ENCODE measurements at regions not wholly inside any gene's neighbourhood (a gene's known extent, or its start where the extent isn't known, plus 50 kb on each side); places are given as distances from the start of the nearest gene placed in this dataset.

DNA sequence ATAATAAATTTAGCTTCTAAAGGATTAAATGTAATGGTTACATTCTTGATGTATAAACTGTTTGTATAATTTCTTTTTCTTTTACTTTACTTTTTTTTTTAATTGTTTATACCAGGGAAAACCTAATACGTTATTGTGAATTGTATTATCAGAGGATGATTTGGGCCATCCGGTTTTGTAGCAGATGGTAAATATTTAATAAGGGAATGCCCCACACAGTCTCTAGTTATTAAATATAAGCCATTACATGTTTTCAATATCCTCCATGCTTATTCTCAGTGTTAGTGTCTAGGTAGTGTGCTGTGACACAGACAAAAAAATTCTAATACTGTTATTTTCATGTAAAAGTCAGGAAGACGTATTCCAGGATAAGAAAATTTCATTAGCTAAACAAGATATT, 553.9 kb downstream of the ZNF804A start:
- no peak for DNase-seq

DNA sequence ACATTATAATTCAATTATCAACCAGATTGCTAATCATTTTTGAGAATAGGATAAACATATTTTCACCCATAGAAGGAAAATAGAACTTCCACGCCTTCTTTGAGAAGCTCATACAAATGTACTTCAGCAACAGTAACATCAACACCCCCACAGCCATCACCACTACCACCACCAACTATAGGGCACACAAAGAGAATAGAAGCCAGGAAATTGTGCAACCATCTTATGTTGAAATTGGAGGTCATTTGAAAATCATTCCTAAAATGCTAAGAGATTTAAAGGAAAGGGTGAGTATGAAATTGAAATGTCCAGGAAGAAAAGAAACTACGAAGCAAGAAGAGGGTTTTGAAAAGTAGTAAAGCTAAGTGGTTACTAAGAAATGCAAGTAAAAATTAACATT, 563.4 kb downstream of the ZNF804A start:
- no peak for DNase-seq

DNA sequence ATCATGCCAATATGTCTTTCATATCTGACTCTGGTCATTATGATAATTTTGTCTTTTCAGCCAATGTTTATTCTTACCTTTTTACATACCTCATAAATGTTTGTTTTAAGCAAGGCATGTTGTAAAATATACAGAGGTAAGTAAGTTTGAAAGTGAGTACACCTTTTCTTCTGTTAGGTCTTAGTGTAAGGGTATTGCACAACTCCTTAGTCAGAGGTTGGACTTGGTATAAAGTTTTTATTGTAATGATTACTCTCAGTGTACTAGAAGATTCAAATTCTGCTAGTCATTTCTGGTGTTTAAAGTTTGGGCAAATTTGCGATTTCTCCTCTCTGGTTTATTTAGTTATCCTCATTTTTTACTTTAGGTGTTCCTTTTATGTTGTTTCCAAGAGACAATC, 564.3 kb upstream of the FSIP2 start:
- no peak for DNase-seq

DNA sequence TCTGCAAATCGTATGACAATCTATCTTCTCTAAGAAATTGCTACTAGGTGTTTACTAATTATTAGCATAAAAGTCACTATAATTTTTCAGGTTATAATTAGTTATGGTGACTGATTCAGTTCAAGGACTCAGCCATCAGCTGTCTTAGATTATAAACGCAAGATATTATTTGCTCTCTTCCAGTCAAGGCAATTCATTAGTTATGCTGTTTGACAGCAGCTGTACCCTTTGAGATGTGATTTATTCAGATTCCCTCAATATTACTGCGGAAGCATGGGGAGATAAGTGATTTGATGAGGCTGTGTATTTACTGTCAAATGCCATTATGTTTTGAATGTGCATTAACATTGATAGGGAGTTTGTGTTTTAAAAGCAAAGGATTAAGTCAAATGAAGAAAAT, 558.9 kb upstream of the FSIP2 start:
- DNase-seq: no peak

DNA sequence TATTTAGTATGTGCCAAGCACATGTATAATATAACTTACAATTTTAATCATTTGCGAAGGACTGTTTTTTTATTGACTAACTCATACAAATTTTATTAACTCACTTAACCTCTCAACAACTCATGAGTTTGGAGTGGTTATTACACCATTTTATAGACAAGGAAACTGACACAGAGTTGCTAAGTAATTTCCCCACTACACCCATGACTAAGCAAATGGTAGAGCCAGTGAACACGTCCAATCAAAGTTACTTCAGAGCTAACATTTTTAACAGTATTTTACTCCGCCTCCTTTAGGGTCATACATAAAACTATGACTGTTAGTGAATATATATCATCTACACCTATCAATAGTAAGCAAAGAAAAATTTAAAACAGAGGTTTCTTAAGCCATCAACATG, 556.7 kb upstream of the FSIP2 start:
- DNase-seq: no peak

DNA sequence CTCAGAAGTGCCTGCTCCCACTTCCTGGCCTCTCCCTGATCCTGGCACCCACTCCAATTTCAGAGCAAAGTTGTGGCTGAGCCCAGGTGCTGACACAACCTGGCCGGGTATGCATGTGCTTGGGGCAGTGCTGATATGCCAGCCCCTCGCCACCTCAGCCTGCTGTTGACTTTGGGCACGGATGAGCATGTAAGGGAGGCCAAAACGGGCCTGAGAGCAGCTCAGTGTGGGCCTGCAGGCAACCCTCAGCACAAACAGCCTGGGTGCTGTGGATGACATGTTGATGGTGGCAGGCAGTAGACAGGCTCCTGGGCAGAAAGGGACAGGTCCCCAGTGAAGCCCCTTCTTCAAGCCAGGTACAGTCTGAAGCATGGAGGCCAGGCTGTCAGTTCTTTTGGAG, 553.6 kb upstream of the FSIP2 start:
- DNase-seq: no peak

DNA sequence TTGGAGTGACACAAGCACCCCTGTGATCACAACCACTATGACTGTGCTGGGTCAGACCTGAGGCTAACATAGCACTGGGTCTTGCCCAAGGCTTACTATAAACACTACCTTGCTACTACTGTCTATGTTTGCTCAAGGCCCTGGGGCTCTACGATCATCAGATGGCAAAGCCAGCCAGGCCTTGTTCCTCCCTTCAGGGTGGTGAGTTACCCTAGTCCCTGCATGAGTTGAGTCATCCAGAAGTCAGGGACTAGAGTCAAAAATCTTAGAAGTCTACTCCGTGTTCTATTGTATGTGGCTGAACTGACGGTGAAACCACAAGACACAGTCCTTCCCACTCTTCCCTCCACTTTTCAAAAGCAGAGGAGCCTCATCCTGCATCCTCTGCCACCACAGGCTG, 551.2 kb upstream of the FSIP2 start:
- DNase-seq: no peak

DNA sequence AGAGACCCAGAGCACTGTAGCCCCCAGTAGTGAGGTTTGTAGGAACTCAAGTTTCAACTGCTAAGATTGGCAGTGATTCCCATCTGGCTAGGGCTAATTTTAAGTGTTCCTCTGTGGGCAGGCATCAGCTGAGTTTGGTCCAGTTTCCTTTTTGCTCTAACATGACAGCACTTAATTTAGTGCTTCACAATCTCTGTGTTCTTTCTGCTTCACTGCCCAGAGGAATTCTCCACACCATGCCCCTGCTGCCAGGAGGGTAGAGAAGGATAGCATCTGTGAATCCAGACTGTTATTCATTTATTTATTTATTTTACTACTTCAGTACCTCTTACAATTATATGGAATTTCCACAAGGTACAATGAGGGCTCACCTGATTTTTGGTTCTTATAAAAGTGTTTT, 549.9 kb upstream of the FSIP2 start:
- no peak for DNase-seq

DNA sequence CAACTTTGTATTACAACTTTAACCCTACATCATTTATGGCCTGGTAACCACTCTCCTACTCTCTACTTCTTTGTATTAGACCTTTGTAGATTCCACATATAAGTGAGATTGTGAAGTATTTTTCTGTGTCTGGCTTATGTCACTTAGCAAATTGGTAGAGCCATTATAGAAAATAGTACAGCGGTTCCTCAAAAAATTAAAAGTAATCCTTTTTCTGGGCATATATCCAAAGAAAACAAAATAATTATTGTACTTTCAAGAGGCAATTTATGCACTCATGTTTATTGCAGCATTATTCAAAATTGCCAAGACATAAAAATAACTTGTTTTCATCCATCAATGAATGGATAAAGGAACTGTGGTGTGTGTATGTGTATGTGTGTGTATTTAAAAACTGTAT, 537.5 kb upstream of the FSIP2 start:
- DNase-seq: no peak

DNA sequence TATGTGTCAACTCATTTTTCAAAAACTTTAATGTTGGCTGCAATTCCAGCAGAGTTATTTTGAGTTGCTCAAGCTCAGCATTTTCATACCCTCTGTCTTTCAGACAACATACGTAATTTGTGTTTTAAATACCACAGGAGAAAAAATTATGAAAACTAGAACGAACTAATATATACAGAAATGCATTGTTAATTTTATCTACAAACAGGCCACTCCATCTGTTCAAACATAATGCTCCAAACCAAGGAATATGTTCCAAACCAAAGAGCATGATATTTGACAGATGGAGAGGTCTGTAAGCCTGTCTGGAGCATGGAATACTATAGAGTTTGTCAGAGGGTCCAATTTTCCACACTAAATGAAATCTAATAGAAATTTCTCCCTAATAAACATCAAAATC, 536.2 kb upstream of the FSIP2 start:
- DNase-seq: no peak

DNA sequence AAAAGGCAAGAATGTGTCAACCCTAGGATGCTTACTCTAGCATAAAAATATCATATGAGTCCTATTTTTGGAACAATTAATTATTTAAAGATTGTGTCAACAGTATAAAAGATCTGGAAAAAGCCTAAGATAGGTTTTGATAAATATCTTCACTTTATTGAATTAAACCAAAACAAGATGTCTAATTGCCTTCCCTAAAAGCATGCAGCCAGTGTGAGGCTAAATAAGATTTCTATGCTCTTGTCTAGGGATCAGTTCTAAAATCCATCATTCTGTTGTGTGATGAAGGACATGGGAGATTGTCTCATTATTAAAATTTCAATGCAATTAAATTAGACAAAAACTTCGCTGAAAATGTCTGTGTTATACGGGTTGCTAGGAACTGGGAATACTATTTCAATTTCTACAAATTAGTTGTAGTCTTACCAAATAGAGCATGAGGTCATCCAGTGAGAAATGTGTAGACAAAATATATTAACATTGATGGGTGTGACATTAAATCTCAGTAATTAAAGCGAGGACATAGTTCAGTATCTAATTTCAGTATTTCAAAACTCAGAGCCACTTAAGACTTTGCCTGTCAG, 535.6 kb upstream of the FSIP2 start:
- DNase-seq: no peak

DNA sequence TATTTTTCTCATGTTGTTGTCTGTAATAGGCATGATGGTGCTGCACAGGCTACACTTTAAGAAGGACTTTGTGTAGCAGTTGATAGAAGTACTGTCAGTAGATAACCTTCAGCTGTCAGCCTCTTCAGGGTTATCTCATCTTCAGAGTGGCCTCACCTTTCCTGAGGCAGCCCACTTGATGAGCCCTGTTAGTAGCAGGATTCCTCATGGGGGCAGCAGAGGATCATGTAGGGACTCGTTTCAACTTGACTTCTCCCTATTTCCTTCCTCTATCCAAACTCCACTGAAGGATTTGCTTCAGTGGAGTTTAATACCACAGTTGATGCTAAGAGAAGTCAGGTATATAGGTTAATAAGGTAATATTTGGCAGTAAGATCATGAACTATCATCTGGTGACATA, 530.3 kb upstream of the FSIP2 start:
- no peak for DNase-seq

DNA sequence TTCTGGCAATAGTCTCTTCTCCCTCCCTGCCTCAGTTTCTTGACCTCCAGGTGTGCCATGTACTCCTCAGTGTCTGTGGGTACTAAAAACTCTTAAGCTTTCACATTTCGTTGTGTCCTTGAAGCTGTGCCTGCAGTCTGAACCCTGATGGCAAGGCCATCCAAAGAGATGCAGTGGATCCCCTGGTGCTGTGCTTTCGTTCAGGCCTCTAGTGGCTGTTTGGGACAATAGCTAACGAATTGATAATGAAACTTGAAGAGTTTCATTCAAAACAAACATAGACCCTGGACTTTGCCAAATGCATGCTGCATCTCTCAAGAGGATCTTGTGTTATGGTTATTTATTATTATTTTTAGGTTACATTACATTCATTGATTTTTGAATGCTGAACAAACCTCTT, 523.1 kb upstream of the FSIP2 start:
- DNase-seq: no peak

DNA sequence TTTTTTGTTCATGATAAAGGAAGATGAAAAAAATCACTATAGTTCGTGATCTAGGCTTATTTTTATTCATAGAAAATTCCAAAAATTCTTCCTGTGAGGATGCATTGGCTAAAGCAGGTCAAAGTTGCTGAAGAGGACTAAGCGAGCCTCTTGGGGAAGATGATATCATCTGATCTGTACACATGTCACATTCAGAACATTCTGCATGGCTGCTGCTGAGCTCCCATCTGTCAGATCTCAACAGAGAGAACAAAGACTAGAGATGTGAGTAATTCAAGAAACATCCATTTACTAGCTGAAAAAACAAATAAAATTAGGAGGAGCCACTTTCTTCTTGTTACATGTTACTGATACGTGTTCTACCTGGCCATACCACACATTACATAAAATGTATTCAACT, 518.6 kb upstream of the FSIP2 start:
- DNase-seq: no peak

DNA sequence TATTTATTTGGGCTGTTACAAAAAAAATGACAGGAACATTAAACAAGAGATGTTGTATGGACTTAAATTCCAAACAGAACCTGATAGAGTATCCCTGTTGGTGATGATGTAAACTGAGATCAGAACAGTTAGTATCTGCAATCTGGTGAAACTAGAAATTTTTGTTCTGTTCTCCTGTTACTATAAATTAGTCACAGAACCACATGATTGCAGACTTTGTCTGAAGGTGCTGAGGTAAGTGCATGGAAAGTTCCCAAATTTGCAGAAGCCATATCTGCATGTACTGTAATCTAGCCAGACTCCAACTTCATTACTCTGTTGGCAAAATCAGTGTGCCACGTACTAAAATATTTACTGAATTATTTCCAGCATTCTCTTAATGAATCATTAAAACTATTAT, 516.3 kb upstream of the FSIP2 start:
- DNase-seq: no peak

DNA sequence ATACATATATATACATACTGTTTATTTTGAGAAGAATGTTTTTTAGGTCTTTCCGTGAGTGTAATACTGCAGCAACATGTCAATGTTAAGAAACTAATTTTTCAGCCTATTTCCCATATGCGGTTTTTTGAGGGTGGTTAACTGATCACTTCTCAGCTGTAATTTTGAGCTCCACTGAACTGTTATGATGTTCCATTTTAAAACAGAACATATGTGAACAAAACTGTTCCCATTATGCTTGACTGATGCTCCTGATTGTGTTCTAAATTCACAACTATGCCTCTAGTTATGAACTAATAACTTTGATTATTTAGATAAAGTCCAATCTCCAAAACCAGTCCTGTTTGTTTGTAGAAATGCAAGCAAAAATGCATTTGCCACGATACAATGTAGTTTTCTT, 511.2 kb upstream of the FSIP2 start:
- DNase-seq: no peak

DNA sequence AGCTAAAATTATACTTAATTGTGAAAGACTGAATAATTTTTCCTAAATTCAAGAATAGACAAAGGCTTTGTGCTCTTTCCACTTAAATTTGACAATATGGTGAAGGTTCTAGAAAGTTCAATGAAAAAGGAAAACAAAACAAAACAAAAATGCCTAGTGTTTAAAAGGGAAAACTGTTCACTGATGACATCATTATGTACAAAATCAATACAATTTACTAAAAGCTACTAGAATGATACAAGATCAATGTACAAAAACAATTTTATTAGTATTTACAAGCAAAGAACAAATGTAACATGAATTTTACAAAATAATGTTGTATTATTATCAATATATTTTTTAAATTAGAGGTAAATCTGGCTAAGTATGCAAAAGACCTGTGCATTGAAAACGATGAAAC, 499.1 kb upstream of the FSIP2 start:
- no peak for DNase-seq

DNA sequence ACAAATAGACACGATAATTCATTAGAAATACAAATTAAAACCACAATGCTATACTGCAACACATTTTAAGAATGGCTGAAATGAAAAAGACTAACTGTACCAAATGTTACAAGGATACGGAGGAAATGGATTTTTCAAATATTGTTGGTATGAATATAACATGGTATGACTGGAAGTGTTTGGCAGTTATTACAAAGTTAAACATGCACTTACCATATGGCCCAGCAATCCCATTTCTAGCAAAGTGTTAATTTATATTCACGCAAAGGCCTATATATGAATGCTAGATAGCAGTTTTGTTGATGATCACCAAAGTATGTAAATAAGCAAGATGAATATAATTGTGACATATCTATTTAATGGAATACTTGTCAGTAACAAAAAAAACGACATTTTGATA, 497.8 kb upstream of the FSIP2 start:
- DNase-seq: no peak

DNA sequence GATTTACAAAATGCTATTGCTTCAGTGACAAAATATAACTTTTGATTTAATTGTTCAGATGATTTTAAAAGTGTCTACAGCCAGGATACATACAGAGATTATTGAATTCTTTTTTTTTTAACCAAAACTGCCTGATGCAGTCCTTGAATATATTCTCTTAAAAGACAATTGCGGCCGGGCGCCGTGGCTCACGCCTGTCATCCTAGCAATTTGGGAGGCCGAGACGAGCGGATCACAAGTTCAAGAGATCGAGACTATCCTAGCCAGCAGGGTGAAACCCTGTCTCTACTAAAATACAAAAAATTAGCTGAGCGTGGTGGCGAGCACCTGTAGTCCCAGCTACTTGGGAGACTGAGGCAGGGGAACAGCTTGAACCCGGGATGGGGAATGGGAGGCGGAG, 497.0 kb upstream of the FSIP2 start:
- DNase-seq: no peak

DNA sequence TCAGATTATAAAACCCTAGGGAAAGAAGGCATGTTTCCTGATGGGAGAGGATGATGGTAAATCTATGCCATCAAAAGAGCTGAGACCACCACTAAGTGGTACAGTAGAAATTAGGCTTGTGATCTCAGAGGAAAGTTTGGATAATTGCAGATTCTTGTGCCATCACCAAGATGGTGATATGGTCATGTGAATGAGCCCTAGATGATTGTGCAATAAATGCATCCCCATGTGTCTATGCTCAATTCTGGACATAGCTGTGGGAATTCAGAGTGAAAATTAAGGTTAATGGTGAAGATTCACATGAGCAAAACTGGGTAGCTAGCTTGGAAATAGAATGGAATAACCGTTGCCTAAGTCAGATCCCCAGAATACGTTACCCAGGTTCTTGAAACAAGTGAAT, 496.1 kb upstream of the FSIP2 start:
- no peak for DNase-seq

DNA sequence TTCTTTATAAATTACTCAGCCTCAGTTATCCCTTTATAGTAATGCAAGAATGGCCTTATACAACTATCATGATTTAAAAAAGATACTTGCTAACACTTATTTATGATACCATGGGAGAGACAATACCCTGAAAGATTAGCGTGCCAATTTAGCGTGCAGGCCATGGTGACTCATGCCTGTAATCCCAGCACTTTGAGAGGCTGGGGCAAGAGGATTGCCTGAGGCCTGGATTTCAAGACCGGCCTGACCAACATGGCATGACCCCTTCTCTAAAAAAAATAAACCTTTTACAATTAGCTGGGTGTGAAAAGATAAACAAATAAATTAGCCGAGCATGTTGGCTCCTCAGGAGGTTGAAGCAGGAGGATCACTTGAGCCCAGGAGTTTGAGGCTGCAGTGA, 493.4 kb upstream of the FSIP2 start:
- no peak for DNase-seq

DNA sequence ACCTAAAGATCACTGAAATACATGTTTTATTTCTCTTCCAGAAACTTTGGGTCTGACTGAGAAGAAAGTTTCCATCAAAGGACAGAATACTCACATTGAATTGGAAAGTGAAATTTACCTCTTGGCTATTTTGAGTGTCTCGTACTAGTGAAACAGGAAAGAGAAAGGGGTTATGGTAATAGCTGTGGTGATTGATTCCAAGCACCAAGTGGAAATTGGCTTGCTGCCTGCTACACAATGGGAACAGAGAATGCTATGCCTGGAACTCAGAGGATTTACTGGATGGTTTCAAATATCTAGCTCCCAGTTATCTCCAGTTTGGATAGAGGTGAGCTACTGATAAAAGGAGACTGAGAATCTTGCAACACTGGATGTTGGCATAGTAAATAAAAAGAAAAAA, 492.8 kb upstream of the FSIP2 start:
- DNase-seq: no peak

DNA sequence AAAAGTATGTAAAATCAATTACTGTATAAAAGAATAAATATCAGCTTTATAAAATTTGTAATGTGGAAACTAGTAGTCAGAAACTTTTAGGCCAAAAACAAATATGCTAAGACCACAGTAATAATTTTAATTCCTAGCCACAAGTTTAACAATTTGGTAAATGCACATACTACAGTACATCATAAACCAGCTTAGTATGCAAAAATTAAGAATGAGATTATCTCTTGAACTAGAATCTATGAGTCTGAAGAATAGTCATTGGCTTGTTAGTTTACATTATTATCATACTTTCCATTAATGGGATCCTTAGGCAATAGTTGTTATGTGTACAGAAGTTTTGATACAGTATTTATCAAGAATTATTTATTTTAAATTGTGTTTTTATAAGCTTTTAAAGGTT, 491.9 kb upstream of the FSIP2 start:
- DNase-seq: no peak

DNA sequence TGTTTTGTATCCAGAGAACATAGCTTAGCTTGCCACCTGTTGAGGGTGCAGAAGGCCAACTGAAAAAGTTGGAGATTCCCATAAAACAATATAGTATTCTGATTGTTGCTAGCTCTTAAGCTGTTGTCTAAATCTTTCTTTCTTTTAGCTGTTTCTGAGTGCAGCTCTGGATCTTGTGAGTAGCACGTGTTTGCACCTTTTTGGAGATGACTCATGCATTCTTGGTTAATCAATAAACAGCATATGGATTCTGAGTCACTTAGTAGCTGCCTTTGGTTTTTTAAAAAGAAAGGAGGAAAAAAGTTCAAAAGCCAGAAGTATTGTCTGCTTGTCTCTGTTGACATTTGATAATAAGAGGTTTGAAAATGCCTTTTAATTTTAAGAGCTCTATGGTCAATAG, 483.0 kb upstream of the FSIP2 start:
- DNase-seq: no peak

DNA sequence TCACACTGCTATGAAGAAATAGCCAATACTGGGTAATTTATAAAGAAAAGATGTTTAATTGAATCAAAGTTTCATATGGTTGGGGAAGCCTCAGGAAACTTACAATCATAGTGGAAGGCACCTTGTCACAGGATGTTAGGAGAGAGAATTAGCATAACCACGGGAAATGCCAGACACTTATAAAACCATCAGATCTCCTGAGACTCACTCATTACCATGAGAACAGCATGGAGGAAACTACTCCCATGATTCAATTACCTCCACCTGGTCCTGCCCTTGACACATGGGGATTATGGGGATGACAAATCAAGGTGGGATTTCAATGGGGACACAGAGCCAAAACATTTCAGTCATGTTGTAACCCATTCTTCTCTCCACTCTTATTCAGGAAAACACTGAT, 472.9 kb upstream of the FSIP2 start:
- DNase-seq: no peak

DNA sequence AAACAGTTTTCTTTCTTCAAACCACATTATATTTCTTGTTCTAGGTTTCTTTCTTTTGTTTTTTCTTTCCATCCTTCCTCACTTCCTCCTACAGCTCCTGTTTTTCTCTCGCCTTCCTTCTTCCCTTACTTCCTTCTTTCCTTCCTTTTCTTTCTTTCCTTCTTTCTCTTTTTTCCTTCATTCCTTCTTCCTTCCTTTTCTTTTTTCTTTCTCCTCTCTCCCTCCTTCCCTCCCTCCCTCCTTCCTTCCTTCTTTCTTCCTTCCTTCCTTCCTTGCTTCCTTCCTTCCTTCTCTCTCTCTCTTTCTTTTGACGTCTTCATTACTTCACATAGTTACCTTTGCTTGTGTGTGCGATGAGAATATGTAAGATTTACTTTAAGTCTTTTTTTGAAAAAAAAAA, 470.0 kb upstream of the FSIP2 start:
- no peak for DNase-seq
